GM18868 (cell line): ENCODE measurements at regions not wholly inside any gene's neighbourhood (a gene's known extent, or its start where the extent isn't known, plus 50 kb on each side); places are given as distances from the start of the nearest gene placed in this dataset.
"Not testable (repeated sequence)": the region's sequence is repeated elsewhere in the genome, so short reads cannot be mapped to it uniquely, and the experiment has no call there.

Experiments
- ATAC-seq: cut with Tn5 transposase; IDR thresholded peaks from one replicate; pipeline ENCODE4 v1.9.1; 2021; ENCODE audit warnings: mild to moderate bottlenecking, moderate library complexity; ENCODE audit not compliant: unreplicated experiment

- ATAC-seq = peak; percentile 58
Observed at GRCh38 chr22:22818861-22819855, 68.5 kb upstream of the IGLL5 start.

DNA sequence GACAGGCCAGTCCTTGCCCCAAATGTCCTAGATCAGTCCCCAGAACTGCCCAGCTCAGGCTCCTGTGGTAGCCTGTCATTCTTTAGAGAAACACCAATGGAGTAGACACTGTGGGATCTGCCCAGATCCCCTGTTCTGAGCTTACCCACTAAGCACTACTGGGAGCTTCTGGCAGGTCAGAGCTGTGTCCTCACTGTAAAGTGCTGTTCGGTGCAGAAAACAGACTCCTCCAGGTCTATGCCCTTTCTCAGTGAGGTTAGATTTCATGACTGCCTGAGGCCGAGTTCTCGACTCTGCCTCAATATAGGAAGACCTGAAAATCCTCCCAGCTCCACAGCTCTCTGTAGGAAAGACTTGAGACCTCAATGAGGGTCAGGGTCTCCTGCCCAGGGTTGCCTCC lies 67.5 kb upstream of the IGLL5 start:
- ATAC-seq = no peak

GRCh38 chr22:22820626-22821025 lies 67.0 kb upstream of the IGLL5 start:
- ATAC-seq = no peak

DNA sequence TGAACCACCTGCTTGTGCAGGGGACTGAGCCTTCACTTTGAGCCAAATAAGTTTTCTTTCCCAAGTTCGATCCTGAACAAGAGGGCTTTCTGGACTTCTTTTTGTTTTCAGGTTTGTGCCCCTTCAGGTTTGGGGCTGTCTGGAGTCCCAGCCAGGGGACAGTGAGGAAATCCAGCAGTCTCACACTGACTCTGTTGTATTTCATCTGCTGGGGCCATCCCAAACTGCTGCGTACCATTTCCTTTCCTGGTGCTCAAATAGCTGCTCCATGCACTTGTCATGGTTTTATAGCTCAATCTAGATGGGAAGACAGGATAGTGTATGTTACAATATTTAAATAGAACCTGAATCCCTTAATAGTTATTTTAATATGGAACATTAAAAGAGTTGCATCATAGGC lies 66.3 kb upstream of the IGLL5 start:
- ATAC-seq = no peak

DNA sequence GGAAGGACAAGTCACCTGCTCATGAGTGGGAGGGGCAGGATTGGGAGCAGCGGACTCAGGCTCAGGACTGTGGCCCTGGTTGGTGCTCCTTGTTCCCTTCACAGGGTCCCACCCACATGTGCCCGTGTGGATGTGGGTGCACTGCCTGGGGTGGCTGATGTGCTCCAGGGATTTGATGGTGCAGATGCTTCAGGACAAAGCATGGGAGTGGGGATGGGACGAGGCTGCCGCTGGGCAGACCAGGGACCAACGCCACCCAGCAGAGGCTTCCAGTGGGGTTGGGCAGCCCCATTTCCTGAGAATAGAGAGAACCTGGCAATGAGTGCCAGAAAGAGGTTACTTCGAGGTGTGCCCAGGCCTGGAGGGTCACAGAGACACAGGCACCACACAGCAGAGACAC lies 65.5 kb upstream of the IGLL5 start:
- ATAC-seq = no peak

DNA sequence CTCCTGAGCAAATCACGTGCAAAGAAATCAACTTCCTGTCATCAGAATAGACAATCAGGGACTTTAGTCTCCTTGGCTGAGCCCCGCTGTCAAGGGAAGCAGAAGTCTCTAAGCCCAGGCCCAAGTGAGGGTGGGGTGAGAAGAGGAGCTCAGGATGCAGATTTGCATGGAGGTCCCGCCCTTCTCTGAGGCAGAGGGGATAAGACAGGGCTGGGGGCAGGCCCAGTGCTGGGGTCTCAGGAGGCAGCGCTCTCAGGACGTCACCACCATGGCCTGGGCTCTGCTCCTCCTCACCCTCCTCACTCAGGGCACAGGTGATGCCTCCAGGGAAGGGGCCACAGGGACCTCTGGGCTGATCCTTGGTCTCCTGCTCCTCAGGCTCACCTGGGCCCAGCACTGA lies 65.1 kb upstream of the IGLL5 start:
- ATAC-seq = not testable (repeated sequence)

DNA sequence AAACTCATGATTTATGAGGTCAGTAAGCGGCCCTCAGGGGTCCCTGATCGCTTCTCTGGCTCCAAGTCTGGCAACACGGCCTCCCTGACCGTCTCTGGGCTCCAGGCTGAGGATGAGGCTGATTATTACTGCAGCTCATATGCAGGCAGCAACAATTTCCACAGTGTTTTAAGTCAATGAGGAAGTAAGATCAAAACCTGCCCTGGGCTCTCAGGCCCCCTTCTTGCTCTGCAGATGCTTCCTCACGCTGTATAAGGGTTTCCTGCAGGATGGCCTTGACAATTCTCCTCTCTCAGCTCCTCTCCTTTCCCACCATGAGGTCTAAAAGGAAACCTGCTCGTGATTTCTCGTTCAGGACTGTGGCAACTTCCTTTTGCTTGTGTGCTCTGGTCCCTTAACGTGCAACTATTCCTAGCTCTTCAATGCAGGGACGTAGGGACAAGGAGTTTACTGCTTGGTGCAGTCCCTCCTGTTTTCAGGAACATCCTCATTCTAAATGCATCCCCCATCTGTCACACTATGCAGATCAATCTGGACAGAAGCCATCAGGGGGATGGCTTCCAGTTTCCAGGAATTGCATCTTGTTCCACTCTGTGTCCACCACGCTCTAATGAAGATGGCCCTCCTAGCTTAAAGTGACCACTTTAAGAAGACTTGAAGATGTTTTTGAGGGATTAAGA lies 64.3 kb upstream of the IGLL5 start:
- no peak for ATAC-seq

DNA sequence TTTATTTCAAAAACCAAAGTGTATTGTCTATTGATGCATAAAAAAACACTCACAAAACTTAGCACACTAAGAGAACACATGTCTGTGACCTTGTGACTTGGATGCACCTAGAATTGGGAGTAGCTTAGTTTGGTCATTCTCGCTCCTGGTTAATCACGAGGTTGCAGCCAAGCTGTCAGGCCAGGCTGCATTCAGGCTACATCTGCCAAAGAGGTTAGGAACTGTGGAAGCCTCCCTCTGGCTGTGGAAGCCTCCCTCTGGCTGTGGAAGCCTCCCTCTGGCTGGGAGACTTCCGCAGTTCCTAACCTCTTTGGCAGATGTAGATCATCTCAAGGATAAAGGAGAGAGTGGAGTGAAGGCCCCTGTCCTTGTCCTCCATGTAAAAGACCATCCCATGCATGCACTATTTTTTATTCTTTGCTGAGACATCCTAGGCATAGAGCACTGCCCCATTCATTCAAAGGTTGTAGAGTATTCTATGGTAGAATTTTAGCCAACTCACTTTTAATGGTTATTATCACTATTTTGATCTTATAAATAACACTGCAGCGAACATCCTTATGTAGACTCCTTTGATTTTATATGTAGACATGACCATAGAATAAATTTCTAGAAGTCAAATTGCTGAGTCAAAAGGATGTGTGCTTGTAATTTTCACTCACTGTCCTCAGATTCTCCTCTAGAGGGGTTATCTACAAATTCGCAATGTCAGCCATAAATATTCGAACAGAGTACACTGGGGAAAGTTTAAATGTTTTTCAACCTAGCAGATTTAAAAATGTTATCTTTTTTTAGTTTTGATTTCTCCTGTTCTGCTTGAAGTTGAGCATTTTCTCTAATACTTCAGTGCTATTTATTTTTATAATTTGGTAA lies 63.0 kb upstream of the IGLL5 start:
- ATAC-seq = no peak

DNA sequence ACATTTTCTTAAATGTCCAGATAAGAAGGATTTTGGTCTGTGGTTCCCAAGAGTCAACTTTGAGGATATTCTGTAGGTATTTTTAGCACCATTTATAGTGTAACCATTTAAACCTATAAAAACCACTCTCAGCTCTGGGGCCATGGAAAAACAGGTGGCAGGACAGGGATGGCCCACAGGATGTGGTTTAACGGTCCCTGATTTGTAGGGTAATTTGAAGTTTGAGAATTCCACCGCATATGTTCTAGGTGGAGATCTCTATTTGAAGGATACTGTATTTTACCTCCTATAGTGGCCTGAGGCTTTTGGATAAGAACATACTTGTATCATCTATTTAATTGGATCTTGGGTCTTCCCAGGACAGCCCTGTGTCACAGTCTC lies 62.4 kb upstream of the IGLL5 start:
- ATAC-seq = no peak

DNA sequence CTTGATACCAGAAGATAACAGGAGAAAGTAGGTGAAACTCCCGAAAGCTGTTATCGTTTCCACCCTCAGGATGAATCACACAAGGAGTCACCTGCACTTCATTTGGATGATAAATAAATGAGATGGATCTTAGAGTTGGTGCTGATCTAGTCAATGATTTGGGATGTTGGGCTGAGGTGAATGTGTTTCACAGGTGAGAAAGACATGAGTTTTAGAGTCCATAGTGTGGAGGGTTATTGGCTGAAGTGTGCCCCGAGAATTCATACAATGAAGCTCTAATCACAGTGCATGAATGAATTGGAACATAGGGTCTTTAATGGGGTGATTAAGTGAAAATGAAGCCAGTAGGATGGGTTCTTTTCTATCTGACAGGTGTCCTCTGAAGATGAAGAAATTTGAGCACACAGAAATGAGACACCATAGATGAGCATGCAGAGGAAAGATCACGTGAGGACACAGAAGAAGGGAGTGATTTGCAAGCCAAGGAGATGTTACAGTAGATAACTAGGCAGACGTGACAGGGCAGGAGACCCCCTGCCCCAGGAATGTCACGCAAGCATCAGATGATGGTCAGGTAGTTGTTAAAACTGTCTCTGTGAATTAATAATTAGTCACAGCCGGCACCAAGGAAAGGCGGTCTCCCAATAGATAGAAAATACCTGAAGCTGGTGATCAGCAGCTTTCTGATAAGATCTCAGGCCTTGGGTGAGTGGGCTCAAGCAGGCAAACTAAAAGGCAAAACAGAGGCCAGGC lies 60.3 kb upstream of the IGLL5 start:
- no peak for ATAC-seq

DNA sequence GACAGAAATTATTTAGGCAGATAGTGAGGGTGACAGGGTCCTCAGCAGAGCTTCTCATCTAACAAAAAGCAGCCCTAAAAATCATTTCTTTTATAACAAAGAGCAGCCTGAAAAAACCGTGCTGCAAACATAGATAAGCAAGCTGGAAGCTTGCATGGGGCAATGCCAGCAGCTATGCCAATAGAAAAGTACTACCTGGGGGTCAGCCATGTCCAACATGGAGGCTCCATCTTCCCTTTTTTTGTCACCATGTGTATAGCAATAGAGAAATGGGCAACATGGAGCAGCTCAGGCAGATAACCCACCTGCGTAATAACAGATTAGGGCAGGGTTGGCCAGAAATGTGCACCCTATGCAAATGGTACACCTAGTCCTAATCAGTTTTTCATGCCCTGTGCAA lies 57.4 kb upstream of the IGLL5 start:
- no peak for ATAC-seq

- ATAC-seq = no peak
Observed at GRCh38 chr22:22830957-22831688, 56.5 kb upstream of the IGLL5 start.

DNA sequence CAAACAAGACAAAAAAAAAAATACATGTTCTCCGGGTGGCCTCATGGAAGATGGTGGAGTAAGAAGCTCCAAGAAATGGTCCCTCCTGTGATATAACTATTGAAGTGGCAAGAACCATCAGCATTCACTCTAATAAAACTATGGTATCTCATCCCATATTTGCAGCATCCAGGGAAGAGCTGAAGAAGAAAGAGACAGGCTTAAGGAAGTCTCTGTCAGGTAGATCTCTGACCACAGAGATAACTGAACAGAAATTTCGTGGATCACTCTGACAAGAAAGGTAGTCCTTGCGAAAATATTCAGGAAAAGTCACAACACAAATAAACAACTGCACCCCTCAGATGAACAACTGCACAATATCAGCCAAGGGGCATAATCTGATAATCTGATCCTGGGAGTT lies 54.6 kb upstream of the IGLL5 start:
- no peak for ATAC-seq

DNA sequence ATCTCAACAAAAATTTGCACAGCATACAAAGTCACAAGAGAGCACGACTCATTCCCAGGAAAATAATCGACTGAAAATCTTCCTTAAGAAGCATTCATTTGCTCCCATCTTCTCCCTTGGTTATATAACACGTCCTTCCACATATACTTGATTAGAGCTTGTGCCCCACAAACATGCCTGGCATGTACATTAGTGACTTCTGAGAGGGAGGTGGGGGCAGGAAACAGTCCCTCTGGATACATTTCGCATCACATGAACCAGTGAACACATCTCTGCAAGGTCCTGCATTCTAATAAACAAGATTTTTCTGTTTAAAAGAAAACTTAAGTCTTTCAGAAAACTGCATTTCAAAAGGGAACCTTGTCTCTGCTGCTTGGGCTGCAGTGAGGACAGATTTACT lies 54.1 kb upstream of the IGLL5 start:
- no peak for ATAC-seq

GRCh38 chr22:22834204-22834603 lies 53.4 kb upstream of the IGLL5 start:
- ATAC-seq = no peak

DNA sequence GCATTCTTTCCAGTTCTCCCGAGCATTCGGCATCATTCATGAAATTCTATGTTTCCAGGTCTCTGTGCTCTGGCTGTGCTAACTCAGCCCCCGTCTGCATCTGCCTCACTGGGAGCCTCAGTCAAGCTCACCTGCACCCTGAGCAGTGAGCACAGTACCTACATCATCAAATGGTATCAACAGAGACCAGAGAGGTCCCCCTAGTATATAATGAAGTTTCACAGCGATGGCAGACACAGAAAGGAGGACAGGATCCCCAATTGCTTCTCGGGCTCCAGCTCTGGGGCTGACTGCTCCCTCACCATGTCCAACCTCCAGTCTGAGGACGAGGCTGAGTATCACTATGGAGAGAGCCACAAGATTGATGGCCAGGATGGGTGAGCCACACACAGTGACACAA lies 52.8 kb upstream of the IGLL5 start:
- no peak for ATAC-seq

GRCh38 chr22:22835242-22835641 lies 52.4 kb upstream of the IGLL5 start:
- ATAC-seq = no peak

DNA sequence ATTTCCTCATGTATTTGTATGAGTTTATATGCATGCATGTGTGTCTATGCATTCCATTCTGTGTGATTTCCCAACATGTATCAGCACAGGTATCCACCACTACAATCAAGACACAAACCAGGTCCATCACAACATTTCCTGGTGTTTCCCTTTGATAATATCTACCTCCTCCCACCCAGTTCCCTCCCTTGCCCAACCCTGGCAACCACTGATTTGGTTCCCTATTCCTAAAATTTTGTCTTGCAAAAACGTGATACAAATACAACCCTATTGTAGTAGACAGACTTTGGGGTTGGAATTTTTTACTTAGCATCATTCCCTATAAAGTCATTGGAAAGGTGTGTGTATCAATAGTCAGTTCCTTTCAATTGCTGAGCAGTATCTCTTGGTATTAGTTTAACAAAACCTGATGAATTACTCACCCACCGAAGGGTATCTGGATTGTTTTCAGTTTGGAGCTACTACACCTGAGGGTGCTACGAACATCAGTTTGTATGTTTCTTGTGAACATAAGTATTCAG lies 51.8 kb upstream of the IGLL5 start:
- ATAC-seq = no peak

GRCh38 chr22:22836635-22837034 lies 51.0 kb upstream of the IGLL5 start:
- ATAC-seq = no peak
